Smooth muscle cell (in vitro differentiated cells): ENCODE measurements at regions not wholly inside any gene's neighbourhood (a gene's known extent, or its start where the extent isn't known, plus 50 kb on each side); places are given as distances from the start of the nearest gene placed in this dataset.

Experiments used
- DNase-seq: peaks from one replicate; lab custom pipeline; 2025; ENCODE audit not compliant: unreplicated experiment; lab: John Stamatoyannopoulos, UW
- H2AFZ ChIP-seq: fragments of 200-600 bp; sonication (generic); 2 replicates; pipeline ENCODE4 v1.6.0; 2016; ENCODE audit warnings: antibody characterized with exemption, low read depth, mild to moderate bottlenecking
- H3F3A ChIP-seq: fragments of 200-600 bp; sonication (generic); 2 replicates; pipeline ENCODE4 v1.6.0; 2017; ENCODE audit warnings: antibody characterized with exemption, low read depth
- H3K27ac ChIP-seq: fragments of 200-600 bp; sonication (generic); 2 replicates; pipeline ENCODE4 v1.5.1; 2016; ENCODE audit warnings: low read depth, mild to moderate bottlenecking
- H3K27me3 ChIP-seq: fragments of 200-600 bp; sonication (generic); 2 replicates; pipeline ENCODE4 v1.6.1; 2016; ENCODE audit warnings: low read depth, mild to moderate bottlenecking
- H3K36me3 ChIP-seq: fragments of 200-600 bp; sonication (generic); 2 replicates; pipeline ENCODE4 v1.5.1; 2016; ENCODE audit warnings: low read depth
- H3K4me1 ChIP-seq: fragments of 200-600 bp; sonication (generic); 2 replicates; pipeline ENCODE4 v1.5.1; 2016; ENCODE audit warnings: low read depth
- H3K4me2 ChIP-seq: fragments of 200-600 bp; sonication (generic); 2 replicates; pipeline ENCODE4 v1.6.0; 2016; ENCODE audit warnings: mild to moderate bottlenecking
- H3K4me3 ChIP-seq: fragments of 200-600 bp; sonication (generic); 2 replicates; pipeline ENCODE4 v1.5.1; 2016; ENCODE audit warnings: mild to moderate bottlenecking
- H3K79me2 ChIP-seq: fragments of 200-600 bp; sonication (generic); 2 replicates; pipeline ENCODE4 v1.6.0; 2016; ENCODE audit warnings: low read depth, mild to moderate bottlenecking
- H3K9ac ChIP-seq: fragments of 200-600 bp; sonication (generic); 2 replicates; pipeline ENCODE4 v1.6.0; 2016; ENCODE audit warnings: low read depth
- H3K9me3 ChIP-seq: fragments of 200-600 bp; sonication (generic); replicated peaks from 2 replicates; pipeline ENCODE4 v1.5.1; 2016; ENCODE audit warnings: low read depth
- H4K20me1 ChIP-seq: fragments of 200-600 bp; sonication (generic); 2 replicates; pipeline ENCODE4 v1.6.0; 2016; ENCODE audit warnings: low read depth
- WGBS: methylation state at CpG from one replicate; pipeline ENCODE4 v1.1.7; 2016; ENCODE audit warnings: low lambda C conversion rate; 5-methylcytosine and 5-hydroxymethylcytosine counted together
- TF ChIP-seq, protein P1 (sequence below): fragments of 200-600 bp; sonication (generic); IDR thresholded peaks from 2 replicates; pipeline ENCODE4 v1.5.1; 2017; ENCODE audit warnings: borderline replicate concordance, mild to moderate bottlenecking, antibody characterized with exemption; ENCODE audit not compliant: insufficient read depth, poor library complexity, severe bottlenecking

DNA sequence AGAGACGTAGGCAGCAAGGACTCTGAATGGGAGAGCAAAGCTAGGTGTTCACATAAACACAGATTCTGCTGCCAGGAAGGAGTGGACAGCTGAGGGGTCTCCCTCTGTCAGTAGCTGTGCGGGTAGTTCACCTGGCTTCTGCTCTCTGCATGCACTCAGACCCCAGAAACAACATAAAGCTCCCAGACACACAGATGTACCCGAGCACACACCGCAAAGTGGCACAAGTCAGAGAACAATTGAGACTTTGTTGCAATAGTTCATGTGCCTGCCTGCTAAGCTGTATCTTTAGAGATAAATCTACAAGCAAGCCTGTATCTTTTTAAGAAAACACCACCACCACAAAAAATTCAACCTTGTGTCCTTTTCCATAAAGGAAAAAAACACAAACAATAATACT lies 420.0 kb upstream of the ST6GAL2 start:
- no peak overlapping the region for H3K4me2 ChIP-seq
- H3F3A ChIP-seq, result no peaks in the 10 kb centered on the region
- H3K4me1 ChIP-seq, result no peaks in the 10 kb centered on the region
- 72% methylated on average over 4 of the region's 4 CpGs for WGBS
- no peak for DNase-seq
- H3K27ac ChIP-seq, result no peak overlapping the region
- no peaks in the 10 kb centered on the region for H4K20me1 ChIP-seq
- no peaks in the 10 kb centered on the region for H3K36me3 ChIP-seq
- H3K27me3 ChIP-seq, result no peaks in the 10 kb centered on the region
- H3K79me2 ChIP-seq, result no peaks in the 10 kb centered on the region
- no peaks in the 10 kb centered on the region for H3K9me3 ChIP-seq
- H2AFZ ChIP-seq, result no peak overlapping the region
- TF ChIP-seq, protein P1, sequence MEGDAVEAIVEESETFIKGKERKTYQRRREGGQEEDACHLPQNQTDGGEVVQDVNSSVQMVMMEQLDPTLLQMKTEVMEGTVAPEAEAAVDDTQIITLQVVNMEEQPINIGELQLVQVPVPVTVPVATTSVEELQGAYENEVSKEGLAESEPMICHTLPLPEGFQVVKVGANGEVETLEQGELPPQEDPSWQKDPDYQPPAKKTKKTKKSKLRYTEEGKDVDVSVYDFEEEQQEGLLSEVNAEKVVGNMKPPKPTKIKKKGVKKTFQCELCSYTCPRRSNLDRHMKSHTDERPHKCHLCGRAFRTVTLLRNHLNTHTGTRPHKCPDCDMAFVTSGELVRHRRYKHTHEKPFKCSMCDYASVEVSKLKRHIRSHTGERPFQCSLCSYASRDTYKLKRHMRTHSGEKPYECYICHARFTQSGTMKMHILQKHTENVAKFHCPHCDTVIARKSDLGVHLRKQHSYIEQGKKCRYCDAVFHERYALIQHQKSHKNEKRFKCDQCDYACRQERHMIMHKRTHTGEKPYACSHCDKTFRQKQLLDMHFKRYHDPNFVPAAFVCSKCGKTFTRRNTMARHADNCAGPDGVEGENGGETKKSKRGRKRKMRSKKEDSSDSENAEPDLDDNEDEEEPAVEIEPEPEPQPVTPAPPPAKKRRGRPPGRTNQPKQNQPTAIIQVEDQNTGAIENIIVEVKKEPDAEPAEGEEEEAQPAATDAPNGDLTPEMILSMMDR, result no peak
- no peak overlapping the region for H3K9ac ChIP-seq
- H3K4me3 ChIP-seq, result no peak overlapping the region

DNA sequence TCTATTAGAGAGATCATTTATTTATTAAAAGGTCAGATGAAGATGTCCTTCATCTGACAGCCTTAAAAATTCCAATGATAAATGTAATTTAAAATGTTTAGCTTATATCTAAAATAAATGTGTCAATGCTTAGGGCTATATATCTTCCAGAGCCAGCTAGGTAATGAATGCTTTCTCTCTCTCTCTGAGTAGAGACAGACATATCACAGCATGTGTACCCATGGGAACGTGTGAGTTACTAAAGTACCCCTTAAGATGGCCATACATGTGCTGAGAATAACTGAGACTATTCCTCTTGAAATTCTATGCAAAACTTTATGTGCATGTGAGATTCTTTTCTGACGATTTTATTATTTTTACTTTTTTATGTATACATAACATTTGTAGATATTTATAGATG lies 420.9 kb upstream of the ST6GAL2 start:
- Histone ChIP-seq H3K9me3 (no peaks in the 10 kb centered on the region), H2AFZ (no peak overlapping the region), H3K27ac (no peak overlapping the region), H3K4me2 (no peak overlapping the region), H4K20me1 (no peaks in the 10 kb centered on the region), H3K9ac (no peak overlapping the region), H3F3A (no peaks in the 10 kb centered on the region), H3K4me3 (no peak overlapping the region), H3K36me3 (no peaks in the 10 kb centered on the region), H3K27me3 (no peaks in the 10 kb centered on the region), H3K79me2 (no peaks in the 10 kb centered on the region), H3K4me1 (no peaks in the 10 kb centered on the region)
- WGBS, result 78% methylated on average over 2 of the region's 2 CpGs
- TF ChIP-seq, protein P1, result no peak
- no peak for DNase-seq

DNA sequence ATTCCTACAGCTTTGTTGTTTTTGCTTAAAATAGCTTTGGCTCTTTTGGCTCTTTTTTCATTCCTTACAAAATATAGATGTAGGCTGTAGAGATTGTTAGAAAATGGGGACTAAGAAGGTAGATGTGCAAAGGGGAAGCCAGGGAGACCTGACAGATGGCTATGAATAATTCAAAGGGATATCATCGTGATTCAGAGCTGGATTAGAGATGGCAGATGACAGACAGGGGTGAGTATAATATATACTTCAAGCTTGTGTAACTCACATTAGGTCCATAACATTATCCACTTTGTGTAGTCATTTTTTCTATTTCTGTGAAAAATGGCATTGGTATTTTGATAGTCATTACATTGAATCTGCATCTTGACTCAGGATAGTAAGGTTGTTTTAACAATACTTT lies 422.9 kb upstream of the ST6GAL2 start:
- no peaks in the 10 kb centered on the region for H3F3A ChIP-seq
- H3K4me1 ChIP-seq, result no peaks in the 10 kb centered on the region
- H3K27me3 ChIP-seq, result no peaks in the 10 kb centered on the region
- TF ChIP-seq, protein P1, result no peak
- 92% methylated on average over 1 of the region's 1 CpG for WGBS
- H3K4me2 ChIP-seq, result no peak overlapping the region
- no peaks in the 10 kb centered on the region for H4K20me1 ChIP-seq
- no peak overlapping the region for H3K27ac ChIP-seq
- H3K9me3 ChIP-seq, result no peaks in the 10 kb centered on the region
- no peaks in the 10 kb centered on the region for H3K79me2 ChIP-seq
- H3K9ac ChIP-seq, result no peak overlapping the region
- H3K4me3 ChIP-seq, result no peak overlapping the region
- no peaks in the 10 kb centered on the region for H3K36me3 ChIP-seq
- DNase-seq, result no peak
- no peak overlapping the region for H2AFZ ChIP-seq

DNA sequence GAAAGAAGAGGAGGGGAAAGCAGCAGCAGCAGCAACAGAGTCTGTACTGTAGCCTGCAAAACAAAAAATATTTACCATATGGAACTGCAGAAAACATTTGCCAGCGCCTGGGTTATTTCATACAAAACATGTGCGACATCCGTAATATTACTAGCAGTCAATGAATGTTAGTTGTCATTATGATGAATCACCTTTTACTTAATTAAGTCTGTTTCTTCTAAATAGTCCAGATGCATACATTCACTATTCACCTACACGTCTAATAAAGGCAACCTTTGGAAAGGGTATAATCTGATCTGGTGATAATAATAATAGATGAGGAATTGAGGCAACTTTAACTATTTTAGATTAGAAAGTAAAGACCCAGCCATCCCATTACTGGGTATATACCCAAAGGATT lies 426.3 kb upstream of the ST6GAL2 start:
- no peak overlapping the region for H2AFZ ChIP-seq
- DNase-seq, result no peak
- H3K79me2 ChIP-seq, result no peaks in the 10 kb centered on the region
- no peaks in the 10 kb centered on the region for H3F3A ChIP-seq
- WGBS, result 88% methylated on average over 4 of the region's 4 CpGs
- no peak overlapping the region for H3K4me3 ChIP-seq
- H3K9ac ChIP-seq, result no peak overlapping the region
- no peak overlapping the region for H3K4me2 ChIP-seq
- H3K36me3 ChIP-seq, result no peaks in the 10 kb centered on the region
- H3K27me3 ChIP-seq, result no peaks in the 10 kb centered on the region
- H4K20me1 ChIP-seq, result no peaks in the 10 kb centered on the region
- no peaks in the 10 kb centered on the region for H3K4me1 ChIP-seq
- TF ChIP-seq, protein P1, result no peak
- H3K9me3 ChIP-seq, result no peaks in the 10 kb centered on the region
- no peak overlapping the region for H3K27ac ChIP-seq
